ENCODE measurements at regions not wholly inside any gene's neighbourhood (a gene's known extent, or its start where the extent isn't known, plus 50 kb on each side); places are given as distances from the start of the nearest gene placed in this dataset.

DNA sequence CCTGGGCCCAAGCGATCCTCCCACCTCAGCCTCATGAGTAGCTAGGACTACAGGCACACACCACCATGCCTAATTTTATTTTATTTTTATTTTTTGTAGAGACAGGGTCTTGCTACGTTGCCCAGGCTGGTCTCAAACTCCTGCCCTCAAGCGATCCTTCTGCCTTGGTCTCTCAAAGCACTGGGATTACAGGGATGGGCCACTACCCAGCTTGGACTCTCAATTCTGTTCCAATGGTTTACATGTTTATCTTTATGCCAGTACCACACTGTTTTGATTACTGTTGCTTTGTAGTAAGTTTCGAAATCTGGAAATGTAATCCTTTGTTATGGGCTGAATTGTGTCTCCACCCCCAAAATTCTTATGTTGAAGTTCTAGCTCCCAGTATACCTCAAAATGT, 88.4 kb upstream of the TARDBP start:
- no peak for DNase-seq
- no peaks in the 10 kb centered on the region for H3K36me3 ChIP-seq
- intact Hi-C loops (cut with DNase I; ENCODE audit: low total_unique reads): no loop called here
- H3K27me3 ChIP-seq: peaks cover 0 to 14% (median 0%) of the 10 kb centered on the region in 3 donors
- no peak overlapping the region for H3K4me3 ChIP-seq
- no peaks in the 10 kb centered on the region for H3K4me1 ChIP-seq
- peaks cover 6 to 8% (median 7%) of the 10 kb centered on the region in 4 donors for H3K9me3 ChIP-seq
- TF ChIP-seq, protein P1, sequence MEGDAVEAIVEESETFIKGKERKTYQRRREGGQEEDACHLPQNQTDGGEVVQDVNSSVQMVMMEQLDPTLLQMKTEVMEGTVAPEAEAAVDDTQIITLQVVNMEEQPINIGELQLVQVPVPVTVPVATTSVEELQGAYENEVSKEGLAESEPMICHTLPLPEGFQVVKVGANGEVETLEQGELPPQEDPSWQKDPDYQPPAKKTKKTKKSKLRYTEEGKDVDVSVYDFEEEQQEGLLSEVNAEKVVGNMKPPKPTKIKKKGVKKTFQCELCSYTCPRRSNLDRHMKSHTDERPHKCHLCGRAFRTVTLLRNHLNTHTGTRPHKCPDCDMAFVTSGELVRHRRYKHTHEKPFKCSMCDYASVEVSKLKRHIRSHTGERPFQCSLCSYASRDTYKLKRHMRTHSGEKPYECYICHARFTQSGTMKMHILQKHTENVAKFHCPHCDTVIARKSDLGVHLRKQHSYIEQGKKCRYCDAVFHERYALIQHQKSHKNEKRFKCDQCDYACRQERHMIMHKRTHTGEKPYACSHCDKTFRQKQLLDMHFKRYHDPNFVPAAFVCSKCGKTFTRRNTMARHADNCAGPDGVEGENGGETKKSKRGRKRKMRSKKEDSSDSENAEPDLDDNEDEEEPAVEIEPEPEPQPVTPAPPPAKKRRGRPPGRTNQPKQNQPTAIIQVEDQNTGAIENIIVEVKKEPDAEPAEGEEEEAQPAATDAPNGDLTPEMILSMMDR (IDR thresholded peaks at IDR 0.05): no peak
- TF ChIP-seq EP300 (IDR thresholded peaks at IDR 0.05) (no peak), POLR2AphosphoS5 (IDR thresholded peaks at IDR 0.05) (no peak), POLR2A (IDR thresholded peaks at IDR 0.05) (no peak)
- H3K27ac ChIP-seq: no peak overlapping the region
- WGBS, 5 donors: 93 to 98% (median 95%) methylated on average over 4 of the region's 4 CpGs

DNA sequence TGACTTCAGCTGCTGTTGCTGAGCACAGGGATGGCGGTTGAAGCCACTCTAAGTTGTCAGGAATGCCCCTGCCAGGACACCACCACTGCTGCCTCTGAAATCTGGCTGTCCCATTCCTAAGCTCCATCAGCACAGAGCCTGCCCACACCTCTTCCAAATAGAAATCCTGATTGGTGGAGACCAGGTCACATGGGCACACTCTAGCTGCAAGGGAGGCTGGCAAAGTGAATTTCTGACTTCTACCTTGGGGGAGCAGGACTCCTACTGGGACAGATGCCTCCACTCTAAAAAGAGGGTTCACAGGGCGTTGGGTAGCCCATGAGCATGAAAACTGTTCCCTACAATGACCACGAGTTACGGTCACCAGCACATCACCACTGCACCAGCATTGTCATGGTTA, 83.8 kb upstream of the TARDBP start:
- Histone ChIP-seq H3K36me3 (no peaks in the 10 kb centered on the region), H3K4me3 (no peak overlapping the region), H3K4me1 (no peaks in the 10 kb centered on the region), H3K9me3 (peaks cover 6 to 10% (median 9%) of the 10 kb centered on the region in 4 donors), H3K27me3 (no peaks in the 10 kb centered on the region), H3K27ac (no peak overlapping the region)
- WGBS, 5 donors: 84 to 91% (median 89%) methylated on average over 4 of the region's 4 CpGs
- no peak for TF ChIP-seq EP300 (IDR thresholded peaks at IDR 0.05)
- no peak for TF ChIP-seq POLR2A (IDR thresholded peaks at IDR 0.05)
- TF ChIP-seq, protein P1 (IDR thresholded peaks at IDR 0.05): no peak
- no peak for TF ChIP-seq POLR2AphosphoS5 (IDR thresholded peaks at IDR 0.05)
- intact Hi-C loops (cut with DNase I; ENCODE audit: low total_unique reads): no loop called here
- no peak for DNase-seq

DNA sequence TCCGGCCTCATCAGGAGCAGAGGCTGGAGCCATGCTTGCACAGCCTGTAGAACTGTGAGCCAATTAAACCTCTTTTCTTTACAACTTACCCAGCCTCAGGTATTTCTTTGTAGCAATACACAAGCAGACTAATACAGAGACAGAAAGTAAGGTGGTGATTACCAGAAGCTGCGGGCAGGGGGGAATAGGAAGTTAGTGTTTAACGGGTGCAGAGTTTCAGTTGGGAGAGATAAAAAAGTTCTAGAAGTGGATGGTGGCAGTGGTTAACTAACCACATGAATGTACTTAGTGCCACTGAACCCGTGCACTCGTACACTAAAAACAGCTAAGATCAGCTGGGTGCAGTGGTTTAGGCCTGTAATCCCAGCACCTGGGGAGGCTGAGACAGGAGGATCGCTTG, 80.4 kb upstream of the TARDBP start:
- peaks cover 0 to 15% (median 0%) of the 10 kb centered on the region in 3 donors for H3K27me3 ChIP-seq
- H3K4me1 ChIP-seq: peaks cover 0 to 1% (median 0%) of the 10 kb centered on the region in 4 donors
- 68 to 81% (median 77%) methylated on average over 6 of the region's 6 CpGs for WGBS, 5 donors
- no peak overlapping the region for H3K27ac ChIP-seq
- intact Hi-C loops (cut with DNase I; ENCODE audit: low total_unique reads): no loop called here
- no peak overlapping the region for H3K4me3 ChIP-seq
- TF ChIP-seq POLR2A (IDR thresholded peaks at IDR 0.05) (no peak), POLR2AphosphoS5 (IDR thresholded peaks at IDR 0.05) (no peak), EP300 (IDR thresholded peaks at IDR 0.05) (no peak)
- TF ChIP-seq, protein P1 (IDR thresholded peaks at IDR 0.05): no peak
- DNase-seq: no peak
- no peaks in the 10 kb centered on the region for H3K36me3 ChIP-seq
- H3K9me3 ChIP-seq: peaks cover 6 to 10% (median 9%) of the 10 kb centered on the region in 4 donors

DNA sequence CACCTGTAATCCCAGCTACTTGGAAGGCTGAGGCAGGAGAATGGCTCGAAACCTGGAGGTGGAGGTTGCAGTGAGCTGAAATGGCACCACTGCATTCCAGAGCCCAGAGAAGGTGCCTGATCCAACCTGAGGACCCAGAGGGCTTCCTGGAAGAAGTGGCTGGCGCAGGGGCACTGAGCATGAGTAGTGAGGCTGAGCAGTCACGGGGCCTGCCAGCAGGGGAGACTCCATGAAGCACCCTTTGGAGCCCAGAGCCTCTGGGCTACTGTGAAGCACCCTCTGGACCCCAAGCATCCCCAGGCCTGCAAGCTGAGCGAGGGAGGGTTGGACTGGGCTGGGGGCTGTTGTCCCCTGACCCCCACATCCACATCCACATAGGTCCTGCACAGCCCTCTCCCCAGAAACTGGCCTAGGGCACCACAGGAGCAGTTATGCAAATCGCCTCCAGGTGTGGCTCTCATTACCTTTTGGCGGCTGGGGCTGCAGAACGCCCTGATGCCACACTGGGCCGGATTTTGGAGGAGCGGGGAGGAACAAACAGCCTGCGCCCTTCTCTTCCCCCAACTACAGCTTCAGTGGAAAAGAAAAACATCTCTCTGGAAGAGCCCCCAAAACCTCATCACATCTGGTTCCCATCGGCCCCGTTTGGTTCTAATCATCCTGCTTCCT, 78.2 kb upstream of the TARDBP start:
- Histone ChIP-seq H3K4me3 (no peak overlapping the region), H3K27ac (no peak overlapping the region), H3K36me3 (no peaks in the 10 kb centered on the region), H3K27me3 (peaks cover 0 to 15% (median 0%) of the 10 kb centered on the region in 3 donors), H3K9me3 (no peaks in the 10 kb centered on the region), H3K4me1 (peaks cover 0 to 7% (median 0%) of the 10 kb centered on the region in 4 donors)
- intact Hi-C loops (cut with DNase I; ENCODE audit: low total_unique reads): no loop called here
- no peak for DNase-seq
- 61 to 84% (median 72%) methylated on average over 9 to 12 of the region's 12 CpGs for WGBS, 5 donors
- TF ChIP-seq POLR2A (IDR thresholded peaks at IDR 0.05): no peak
- TF ChIP-seq, protein P1 (IDR thresholded peaks at IDR 0.05): no peak
- TF ChIP-seq POLR2AphosphoS5 (IDR thresholded peaks at IDR 0.05): no peak
- no peak for TF ChIP-seq EP300 (IDR thresholded peaks at IDR 0.05)
